LNCAP (cell line): ENCODE measurements at regions not wholly inside any gene's neighbourhood (a gene's known extent, or its start where the extent isn't known, plus 50 kb on each side); places are given as distances from the start of the nearest gene placed in this dataset.

Source experiments
- CTCF ChIP-seq: fragments of 450-650 bp; IDR thresholded peaks from 2 replicates; pipeline ENCODE4 v1.5.1; 2017; ENCODE audit warnings: mild to moderate bottlenecking

DNA sequence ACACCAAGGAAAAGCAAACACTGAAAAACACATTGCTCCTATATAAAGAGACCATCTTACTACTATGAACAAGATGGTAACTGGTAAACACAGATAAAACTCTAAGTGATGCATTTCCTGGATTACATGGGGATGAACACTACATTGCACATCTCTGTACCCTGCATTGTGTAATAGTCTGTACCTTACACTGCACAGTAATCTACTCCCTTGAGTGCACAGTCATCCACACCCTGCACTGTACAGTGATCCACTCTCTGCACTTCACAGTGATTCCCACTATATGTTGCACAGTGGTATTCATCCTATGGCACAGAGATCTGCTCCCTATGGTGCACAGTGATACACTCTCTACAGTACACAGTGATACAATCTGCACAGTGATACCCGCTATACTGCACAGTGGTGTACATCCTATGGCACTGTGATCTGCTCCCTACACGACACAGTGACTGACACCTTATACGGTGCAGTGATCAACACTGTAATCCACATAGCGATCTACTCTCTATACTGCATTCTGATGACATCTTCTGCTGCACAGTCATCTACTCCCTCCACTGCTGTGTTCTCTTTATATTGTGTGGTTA lies 462.2 kb upstream of the RGPD4 start:
- no peak for TF ChIP-seq CTCF

GRCh38 chr2:107374249-107374648 lies 452.4 kb upstream of the RGPD4 start:
- no peak for TF ChIP-seq CTCF

DNA sequence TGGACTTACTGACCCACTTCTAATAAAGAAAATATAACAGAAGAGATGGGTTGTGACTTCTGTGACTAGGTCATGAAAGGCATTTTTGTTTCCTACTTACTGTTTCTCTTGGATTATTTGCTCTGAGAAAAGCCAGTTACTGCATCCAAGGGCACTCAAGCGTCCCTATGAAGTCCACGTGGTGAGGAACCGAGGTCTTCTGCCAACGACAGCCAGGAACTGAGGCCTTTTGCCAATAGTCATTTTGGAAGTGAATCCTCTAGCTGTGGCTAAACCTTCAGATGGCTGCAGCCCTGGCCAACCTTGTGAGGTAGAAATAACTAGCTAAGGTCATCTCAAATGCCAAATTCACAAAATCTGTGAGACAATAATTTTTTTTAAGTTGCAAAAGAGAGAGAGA lies 449.8 kb upstream of the RGPD4 start:
- no peak for TF ChIP-seq CTCF

GRCh38 chr2:107380912-107381311 lies 445.8 kb upstream of the RGPD4 start:
- 0 out of 2 replicates have a peak, but pooled peaks have one; percentile 15 for TF ChIP-seq CTCF

DNA sequence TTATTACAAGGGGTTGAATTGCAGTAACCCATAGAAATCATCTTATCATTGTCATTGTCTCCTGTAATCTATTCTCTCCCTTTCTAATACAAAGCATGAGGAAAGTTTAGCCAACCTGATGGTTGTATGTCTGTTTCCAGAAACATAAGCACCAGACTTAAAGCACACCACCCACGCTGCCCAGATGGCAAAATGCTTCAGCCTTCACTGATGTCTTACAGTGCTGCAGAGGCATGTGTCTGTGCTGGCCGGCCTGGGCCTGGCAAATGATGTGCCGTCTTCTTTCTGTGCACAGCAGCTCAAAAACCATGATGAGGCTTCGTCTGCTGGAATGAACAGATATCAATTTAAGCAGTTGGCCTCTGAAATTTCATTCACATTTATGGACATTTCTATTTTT lies 443.0 kb upstream of the RGPD4 start:
- TF ChIP-seq CTCF: no peak

DNA sequence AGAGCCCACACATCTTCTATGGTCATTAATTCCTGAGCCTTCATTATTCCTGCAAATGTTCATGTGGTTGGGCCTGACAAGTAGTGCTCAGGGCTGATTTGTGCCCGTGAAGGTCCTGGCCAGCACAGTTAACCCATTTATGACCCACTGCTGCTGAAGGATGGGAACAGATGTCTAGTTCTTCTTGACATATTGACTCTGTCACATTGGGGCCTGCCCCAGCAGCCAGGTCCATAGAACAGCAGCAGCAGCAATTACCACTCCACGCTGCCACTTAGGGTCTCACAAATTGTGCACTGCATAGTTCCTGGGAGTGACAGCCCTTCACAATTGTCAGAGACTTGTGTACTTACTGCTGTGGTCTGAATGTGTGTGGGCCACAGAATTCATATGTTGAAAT lies 442.3 kb upstream of the RGPD4 start:
- no peak for TF ChIP-seq CTCF

GRCh38 chr2:107385921-107386320 lies 440.8 kb upstream of the RGPD4 start:
- no peak for TF ChIP-seq CTCF

- no peak for TF ChIP-seq CTCF
Measured at GRCh38 chr2:107392241-107392704, 434.4 kb upstream of the RGPD4 start.
